HG03064 (cell line): ENCODE measurements at regions not wholly inside any gene's neighbourhood (a gene's known extent, or its start where the extent isn't known, plus 50 kb on each side); places are given as distances from the start of the nearest gene placed in this dataset.
"Not testable (repeated sequence)": the region's sequence is repeated elsewhere in the genome, so short reads cannot be mapped to it uniquely, and the experiment has no call there.

Source experiments
- ATAC-seq: cut with Tn5 transposase; IDR thresholded peaks from one replicate; pipeline ENCODE4 v1.9.1; 2021; ENCODE audit warnings: low read depth; ENCODE audit not compliant: unreplicated experiment

GRCh38 chr2:87404411-87405255 is 343.3 kb upstream of the PLGLB2 start:
- ATAC-seq, result not testable (repeated sequence)

DNA sequence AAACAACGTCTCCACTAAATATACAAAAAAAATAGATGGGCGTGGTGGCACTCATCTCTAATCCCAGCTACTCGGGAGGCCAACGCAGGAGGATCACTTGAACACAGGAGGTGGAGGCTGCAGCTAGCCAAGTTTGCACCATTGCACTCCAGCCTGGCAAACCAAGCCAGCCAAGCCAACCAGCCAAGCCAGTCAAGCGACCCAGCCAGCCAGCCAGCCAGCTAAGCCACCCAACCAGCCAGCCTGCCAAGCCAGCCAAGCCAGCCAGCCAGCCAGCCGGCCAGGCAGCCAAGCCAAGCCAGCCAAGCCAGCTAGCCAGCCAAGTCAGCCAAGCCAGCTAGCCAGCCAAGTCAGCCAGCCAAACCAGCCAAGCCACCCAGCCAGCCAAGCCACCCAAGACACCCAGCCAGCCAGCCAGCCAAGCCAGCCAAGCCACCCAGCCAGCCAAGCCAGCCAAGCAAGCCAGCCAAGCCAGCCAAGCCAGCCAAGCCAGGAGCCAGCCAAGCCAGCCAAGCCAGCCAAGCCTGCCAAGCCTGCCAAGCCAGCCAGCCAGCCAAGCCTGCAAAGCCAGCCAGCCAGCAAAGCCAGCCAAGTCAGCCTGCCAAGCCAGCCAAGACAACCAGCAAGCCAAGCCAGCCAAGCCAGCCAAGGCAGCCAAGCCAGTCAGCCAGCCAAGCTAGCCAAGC is 342.2 kb upstream of the PLGLB2 start:
- not testable (repeated sequence) for ATAC-seq

- ATAC-seq, result not testable (repeated sequence)
These were observed 341.3 kb upstream of the PLGLB2 start for GRCh38 chr2:87406406-87407175.

GRCh38 chr2:87409601-87410000 is 338.3 kb upstream of the PLGLB2 start:
- ATAC-seq, result not testable (repeated sequence)

DNA sequence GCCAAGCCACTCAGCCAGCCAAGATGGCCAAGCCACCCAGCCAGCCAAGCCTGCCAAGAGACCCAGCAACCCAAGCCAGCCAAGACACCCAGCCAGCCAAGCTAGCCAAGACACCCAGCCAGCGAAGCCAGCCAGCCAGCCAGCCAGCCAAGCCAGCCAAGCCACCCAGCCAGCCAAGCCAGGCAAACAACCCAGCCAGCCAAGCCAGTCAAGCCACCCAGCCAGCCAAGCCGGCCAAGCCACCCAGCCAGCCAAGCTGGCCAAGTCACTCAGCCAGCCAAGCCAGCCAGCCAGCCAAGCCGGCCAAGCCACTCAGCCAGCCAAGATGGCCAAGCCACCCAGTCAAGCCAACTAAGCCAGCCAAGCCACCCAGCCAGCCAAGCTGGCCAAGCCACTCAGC is 337.5 kb upstream of the PLGLB2 start:
- ATAC-seq, result not testable (repeated sequence)

GRCh38 chr2:87412036-87412820 is 335.7 kb upstream of the PLGLB2 start:
- ATAC-seq, result not testable (repeated sequence)

GRCh38 chr2:87414331-87414730 is 333.6 kb upstream of the PLGLB2 start:
- not testable (repeated sequence) for ATAC-seq

GRCh38 chr2:87414795-87415570 is 332.9 kb upstream of the PLGLB2 start:
- not testable (repeated sequence) for ATAC-seq

- ATAC-seq, result not testable (repeated sequence)
These were observed 332.2 kb upstream of the PLGLB2 start for GRCh38 chr2:87415586-87416265.

- ATAC-seq, result not testable (repeated sequence)
These were observed 331.7 kb upstream of the PLGLB2 start for GRCh38 chr2:87416266-87416592.

DNA sequence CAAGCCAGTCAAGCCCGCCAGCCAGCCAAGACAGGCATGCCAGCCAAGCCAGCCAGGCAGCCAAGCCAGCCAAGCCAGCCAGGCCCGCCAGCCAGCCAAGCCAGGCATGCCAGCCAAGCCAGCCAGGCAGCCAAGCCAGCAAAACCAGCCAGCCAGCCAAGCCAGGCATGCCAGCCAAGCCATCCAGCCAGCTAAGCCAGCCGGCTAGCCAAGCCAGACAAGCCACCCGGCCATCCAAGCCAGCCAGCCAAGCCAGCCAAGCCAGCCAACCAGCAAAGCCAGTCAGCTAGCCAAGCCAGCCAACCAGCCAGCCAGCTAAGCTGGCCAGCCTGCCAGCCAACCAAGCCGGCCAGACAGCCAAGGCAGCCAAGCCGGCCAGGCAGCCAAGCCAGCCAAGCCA is 330.7 kb upstream of the PLGLB2 start:
- not testable (repeated sequence) for ATAC-seq

DNA sequence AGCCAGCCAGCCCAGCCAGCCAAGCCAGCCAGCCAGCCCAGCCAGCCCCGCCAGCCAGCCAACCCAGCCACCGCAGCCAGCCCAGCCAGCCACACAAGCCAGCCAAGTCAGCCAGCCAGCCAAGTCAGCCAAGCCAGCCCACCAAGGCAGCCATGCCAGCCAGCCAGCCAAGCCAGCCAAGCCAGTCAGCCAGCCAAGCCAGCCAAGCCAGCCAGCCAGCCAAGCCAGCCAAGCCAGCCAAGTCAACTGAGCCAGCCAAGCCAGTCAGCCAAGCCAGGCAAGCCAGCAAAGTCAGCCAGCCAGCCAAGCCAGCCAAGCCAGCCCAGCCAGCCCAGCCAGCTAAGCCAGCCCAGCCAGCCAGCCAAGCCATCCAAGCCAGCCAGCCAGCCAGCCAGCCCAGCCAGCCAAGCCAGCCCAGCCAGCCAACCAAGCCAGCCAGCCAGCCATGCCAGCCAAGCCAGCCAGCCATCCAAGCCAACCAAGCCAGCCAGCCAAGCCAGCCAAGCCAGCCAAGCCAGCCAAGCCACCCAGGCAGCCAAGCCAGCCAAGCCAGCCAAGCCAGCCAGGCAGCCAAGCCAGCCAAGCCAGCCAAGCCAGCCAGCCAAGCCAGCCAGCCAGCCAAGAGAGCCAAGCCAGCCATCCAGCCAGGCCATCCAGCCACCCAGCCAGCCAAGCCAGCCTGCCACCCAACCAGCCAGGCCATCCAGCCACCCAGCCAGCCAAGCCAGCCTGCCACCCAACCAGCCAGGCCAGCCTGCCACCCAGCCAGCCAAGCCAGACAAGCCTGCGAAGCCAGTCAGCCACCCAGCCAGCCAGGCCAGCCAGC is 329.9 kb upstream of the PLGLB2 start:
- not testable (repeated sequence) for ATAC-seq

DNA sequence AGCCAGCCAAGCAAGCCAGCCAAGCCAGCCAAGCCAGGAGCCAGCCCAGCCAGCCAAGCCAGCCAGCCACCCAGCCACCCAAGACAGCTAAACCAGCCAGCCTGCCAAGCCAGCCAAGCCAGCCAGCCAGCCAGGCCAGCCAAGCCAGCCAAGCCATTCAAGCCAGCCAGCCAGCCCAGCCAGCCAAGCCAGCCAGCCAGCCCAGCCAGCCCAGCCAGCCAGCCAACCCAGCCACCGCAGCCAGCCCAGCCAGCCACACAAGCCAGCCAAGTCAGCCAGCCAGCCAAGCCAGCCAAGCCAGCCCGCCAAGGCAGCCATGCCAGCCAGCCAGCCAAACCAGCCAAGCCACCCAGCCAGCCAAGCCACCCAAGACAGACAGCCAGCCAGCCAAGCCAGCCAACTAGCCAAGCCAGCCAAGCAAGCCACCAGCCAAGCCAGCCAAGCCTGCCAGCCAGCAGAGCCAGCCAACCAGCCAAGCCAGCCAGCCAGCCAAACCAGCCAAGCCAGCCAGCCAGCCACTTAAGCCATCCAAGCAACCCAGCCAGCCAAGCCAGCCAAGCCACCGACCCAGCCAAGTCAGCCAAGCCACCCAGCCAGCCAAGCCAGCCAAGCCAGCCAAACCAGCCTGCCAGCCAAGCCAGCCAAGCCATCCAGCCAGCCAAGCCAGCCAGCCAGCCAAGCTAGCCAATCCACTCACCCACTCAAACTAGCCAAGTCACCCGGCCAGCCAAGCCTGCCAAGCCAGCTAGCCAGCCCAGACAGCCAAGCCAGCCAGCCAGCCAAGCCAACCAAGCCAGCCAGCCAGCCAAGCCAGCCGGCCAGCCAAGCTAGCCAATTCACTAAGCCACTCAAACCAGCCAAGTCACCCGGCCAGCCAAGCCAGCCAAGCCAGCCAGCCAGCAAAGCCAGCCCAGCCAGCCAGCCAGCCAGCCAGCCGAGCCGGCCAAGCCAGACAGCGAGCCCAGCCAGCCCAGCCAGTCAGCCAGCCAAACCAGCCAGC is 328.8 kb upstream of the PLGLB2 start:
- ATAC-seq, result not testable (repeated sequence)

DNA sequence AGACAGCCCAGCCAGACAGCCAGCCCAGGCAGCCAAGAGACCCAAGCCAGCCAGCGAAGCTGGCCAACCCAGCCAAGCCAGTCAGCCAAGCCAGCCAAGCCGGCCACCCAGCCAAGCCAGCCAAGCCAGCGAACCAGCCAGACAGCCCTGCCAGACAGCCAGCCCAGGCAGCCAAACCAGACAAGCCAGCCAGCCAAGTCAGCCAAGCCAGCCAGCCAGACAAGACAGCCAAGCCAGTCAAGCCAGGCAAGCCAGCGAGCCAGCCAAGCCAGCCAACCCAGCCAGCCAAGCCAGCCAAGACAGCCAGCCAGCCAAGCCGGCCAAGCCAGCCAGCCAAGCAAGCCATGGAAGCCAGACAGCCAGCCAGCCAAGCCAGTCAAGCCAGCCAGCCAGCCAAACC is 327.9 kb upstream of the PLGLB2 start:
- ATAC-seq, result not testable (repeated sequence)

DNA sequence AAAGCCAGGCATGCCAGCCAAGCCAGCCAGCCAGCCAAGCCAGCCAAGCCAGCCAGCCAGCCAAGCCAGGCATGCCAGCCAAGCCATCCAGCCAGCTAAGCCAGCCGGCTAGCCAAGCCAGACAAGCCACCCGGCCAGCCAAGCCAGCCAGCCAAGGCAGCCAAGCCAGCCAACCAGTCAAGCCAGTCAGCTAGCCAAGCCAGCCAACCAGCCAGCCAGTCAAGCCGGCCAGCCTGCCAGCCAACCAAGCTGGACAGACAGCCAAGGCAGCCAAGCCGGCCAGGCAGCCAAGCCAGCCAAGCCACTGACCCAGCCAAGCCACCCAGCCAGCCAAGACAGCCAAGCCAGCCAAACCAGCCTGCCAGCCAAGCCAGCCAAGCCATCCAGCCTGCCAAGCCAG is 326.9 kb upstream of the PLGLB2 start:
- not testable (repeated sequence) for ATAC-seq

DNA sequence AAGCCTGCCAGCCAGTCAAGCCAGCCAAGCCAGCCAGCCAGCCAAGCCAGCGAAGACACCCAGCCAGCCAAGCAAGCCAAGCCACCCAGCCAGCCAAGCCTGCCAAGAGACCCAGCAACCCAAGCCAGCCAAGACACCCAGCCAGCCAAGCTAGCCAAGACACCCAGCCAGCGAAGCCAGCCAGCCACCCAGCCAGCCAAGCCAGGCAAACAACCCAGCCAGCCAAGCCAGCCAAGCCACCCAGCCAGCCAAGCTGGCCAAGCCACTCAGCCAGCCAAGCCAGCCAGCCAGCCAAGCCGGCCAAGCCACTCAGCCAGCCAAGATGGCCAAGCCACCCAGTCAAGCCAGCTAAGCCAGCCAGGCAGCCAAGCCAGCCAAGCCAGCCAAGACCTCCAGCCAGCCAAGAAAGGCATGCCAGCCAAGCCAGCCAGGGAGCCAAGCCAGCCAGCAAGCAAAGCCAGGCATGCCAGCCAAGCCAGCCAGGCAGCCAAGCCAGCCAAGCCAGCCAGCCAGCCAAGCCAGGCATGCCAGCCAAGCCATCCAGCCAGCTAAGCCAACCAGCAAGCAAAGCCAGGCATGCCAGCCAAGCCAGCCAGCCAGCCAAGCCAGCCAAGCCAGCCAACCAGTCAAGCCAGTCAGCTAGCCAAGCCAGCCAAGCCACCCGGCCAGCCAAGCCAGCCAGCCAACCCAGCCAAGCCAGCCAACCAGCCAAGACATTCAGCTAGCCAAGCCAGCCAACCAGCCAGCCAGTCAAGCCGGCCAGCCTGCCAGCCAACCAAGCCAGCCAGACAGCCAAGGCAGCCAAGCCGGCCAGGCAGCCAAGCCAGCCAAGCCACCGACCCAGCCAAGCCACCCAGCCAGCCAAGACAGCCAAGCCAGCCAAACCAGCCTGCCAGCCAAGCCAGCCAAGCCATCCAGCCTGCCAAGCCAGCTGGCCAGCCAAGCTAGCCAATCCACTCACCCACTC is 323.8 kb upstream of the PLGLB2 start:
- not testable (repeated sequence) for ATAC-seq
